GM10248 (cell line): ENCODE measurements at regions not wholly inside any gene's neighbourhood (a gene's known extent, or its start where the extent isn't known, plus 50 kb on each side); places are given as distances from the start of the nearest gene placed in this dataset.

Experiments
- CTCF ChIA-PET: fragments of 300-600 bp; sonication (Branson Sonifier 250); formaldehyde crosslinking; extraction: SDS; loops from one replicate; lab custom pipeline; 2021; ENCODE audit warnings: antibody characterized with exemption; lab: Yijun Ruan, JAX
- POLR2A ChIA-PET: fragments of 350-650 bp; sonication (Branson Sonifier 250); formaldehyde crosslinking; extraction: SDS; loops from one replicate; lab custom pipeline; 2020; ENCODE audit warnings: antibody characterized with exemption; lab: Yijun Ruan, JAX
- DNase-seq: peaks from one replicate; pipeline ENCODE4 v3.0.0; 2012; ENCODE audit errors: extremely low spot score
- TF ChIP-seq, protein P1 (sequence below): IDR thresholded peaks from 2 replicates; pipeline ENCODE4 v1.5.1; 2012; ENCODE audit warnings: mild to moderate bottlenecking, low read depth; ENCODE audit errors: extremely low read depth, missing control alignments, control extremely low read depth

DNA sequence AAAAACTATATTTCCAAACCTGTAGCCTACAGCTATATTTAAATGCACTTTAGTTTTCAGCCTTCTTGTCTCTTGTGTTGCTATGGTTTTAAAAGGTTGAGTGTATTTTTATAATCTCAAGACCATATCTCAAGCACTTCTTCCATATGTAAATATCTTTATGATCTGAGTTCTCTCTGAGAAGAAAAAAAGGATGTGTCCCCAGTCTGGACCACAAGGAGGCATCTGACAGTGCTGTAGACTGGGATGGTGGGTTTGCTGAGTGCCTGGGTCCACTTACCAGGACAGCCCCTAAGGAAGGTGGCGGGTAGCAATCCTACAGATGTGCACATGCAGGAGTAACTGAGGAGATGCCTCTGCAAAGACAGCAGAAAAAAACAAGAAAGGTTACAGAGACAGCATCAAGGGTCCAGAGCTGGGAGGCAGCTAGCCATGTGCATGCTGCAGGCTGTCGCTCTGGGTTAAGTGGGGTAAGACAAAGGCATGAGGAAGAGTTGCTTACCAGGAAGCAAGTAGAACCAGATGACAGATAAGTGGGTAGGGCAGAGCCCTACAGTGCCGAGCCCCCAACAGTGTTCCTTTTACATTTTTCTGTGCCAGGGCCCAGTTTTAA lies 70.6 kb upstream of the SNRK start:
- TF ChIP-seq, protein P1, sequence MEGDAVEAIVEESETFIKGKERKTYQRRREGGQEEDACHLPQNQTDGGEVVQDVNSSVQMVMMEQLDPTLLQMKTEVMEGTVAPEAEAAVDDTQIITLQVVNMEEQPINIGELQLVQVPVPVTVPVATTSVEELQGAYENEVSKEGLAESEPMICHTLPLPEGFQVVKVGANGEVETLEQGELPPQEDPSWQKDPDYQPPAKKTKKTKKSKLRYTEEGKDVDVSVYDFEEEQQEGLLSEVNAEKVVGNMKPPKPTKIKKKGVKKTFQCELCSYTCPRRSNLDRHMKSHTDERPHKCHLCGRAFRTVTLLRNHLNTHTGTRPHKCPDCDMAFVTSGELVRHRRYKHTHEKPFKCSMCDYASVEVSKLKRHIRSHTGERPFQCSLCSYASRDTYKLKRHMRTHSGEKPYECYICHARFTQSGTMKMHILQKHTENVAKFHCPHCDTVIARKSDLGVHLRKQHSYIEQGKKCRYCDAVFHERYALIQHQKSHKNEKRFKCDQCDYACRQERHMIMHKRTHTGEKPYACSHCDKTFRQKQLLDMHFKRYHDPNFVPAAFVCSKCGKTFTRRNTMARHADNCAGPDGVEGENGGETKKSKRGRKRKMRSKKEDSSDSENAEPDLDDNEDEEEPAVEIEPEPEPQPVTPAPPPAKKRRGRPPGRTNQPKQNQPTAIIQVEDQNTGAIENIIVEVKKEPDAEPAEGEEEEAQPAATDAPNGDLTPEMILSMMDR: no peak
- CTCF ChIA-PET: no interaction called here
- no peak for DNase-seq
- POLR2A ChIA-PET: no interaction called here

DNA sequence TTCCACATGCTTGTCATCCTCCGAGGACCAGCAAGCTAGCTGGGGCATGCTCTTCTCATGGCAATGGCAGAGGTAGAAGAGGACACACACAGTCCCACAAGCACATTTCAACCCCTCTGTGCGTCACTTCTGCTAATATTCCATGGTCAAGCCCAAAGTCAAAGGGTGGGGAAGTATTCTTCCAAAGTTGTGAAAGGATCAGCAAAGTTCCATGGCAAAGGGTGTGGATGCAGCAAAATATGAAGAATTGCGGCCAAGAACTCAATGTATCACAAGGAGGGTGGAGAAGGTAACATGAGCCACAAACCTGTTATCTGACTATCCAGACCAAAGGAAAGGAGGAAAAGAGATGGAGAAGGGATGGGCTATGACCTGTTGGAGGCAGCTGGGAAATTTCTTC lies 71.2 kb upstream of the SNRK start:
- CTCF ChIA-PET: no interaction called here
- DNase-seq: no peak
- TF ChIP-seq, protein P1: no peak
- POLR2A ChIA-PET: no interaction called here

DNA sequence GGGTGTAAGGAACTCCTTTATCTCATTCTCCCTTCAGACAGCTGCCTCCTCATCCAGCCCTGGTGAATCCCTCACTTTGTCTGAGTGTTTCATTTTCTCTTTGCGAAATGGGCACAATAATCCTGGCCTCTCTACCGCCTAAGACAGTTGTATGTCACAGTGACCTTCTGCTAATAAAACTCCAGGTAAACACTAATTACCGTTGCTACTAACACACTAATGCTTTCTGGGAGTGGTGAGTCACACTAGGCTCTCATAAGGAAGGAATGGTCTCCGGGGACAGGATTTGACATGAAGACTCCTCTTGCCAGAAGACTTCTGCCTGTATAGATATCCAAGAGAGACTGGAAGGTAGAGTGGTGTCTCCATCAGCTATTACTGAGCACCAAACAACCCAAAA lies 71.7 kb upstream of the SNRK start:
- DNase-seq: no peak
- CTCF ChIA-PET: no interaction called here
- TF ChIP-seq, protein P1: no peak
- POLR2A ChIA-PET: no interaction called here

DNA sequence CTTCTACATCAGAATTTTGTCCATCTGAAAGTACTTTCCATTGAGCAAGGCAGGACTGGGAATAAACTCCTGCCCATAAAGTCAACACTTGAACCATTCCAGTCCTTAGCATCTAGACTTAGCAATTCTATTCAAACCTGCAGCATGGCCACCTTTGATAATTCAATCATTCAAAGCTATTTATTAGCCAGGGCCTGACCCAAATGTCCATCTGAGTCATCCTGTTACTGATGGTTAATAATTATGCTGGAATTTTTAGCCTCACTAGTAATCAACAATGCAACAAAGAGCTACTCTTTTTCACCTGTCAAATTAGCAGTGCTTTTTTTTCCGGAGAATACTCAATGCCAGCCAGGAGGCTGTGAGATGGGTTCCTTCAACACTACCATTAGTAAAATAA lies 72.7 kb upstream of the SNRK start:
- DNase-seq: no peak
- POLR2A ChIA-PET: no interaction called here
- CTCF ChIA-PET: interaction anchor here (1.3 to 1.5 kb wide), 3 partner anchors 10 to 28 kb away, joined by 3 to 4 read pairs (median 4); no protein-coding TSS in a partner anchor
- TF ChIP-seq, protein P1: no peak

DNA sequence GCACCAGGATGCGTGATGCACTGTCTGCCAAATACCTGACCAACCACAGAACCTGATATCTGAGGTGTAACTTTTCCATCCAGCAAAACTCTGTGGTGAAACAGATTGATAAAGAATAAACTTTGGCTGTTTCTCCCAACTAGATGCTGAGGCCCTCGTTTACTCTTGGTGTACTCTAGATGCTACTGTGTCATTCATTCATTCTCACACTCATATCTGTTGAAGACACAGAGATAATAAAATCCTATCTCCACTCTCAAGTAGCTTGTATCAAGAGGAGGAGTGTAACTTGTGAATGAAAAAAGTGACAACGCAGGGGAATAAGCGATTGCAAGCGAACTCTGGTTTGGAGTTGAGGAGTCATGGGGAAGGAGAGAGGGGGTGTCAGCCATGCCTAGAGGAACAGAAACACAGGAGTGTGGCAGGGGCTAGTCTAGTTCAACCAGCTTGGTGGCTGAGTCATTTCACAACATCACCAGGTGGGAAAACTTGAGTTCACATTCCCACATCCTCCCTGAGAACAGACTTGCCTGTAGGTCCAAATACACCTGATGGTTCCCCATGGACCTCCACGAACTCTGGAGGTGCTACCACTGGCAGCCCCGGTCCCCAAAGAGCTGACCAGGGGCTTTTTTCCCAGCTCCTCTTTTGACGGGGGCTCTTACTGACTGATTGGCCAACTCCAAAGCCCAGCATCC lies 73.3 kb upstream of the SNRK start:
- POLR2A ChIA-PET: no interaction called here
- CTCF ChIA-PET: interaction anchor here (1.3 to 1.5 kb wide), 3 partner anchors 9 to 29 kb away, joined by 3 to 4 read pairs (median 4); no protein-coding TSS in a partner anchor
- TF ChIP-seq, protein P1: no peak
- DNase-seq: no peak

DNA sequence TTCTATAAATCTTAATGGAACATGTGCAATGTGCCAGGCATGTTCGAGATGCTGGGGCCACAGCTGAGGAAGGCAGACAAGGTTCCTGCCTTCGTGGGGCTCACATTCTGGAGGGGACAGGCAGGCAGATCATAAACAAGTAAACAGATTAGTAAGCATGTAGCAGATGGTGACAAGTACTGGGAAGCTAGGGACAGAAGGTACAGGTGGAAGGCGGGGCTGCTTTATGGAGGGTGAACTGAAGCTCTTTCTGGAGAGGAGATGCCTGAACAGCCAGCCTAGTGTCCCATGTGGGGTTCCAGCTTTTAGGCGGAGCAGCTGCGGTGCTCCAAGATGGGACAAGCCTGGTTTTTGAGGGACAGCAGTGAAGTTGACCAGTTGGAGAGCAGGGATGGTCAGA lies 74.7 kb upstream of the SNRK start:
- TF ChIP-seq, protein P1: no peak
- CTCF ChIA-PET: no interaction called here
- POLR2A ChIA-PET: no interaction called here

More for the DNA sequence above, 74.7 kb upstream of the SNRK start:
- DNase-seq: no peak
